Fibroblast of skin of left biceps (primary cell): ENCODE measurements at regions not wholly inside any gene's neighbourhood (a gene's known extent, or its start where the extent isn't known, plus 50 kb on each side); places are given as distances from the start of the nearest gene placed in this dataset.

Source experiments
- DNase-seq, 2 experiments: peaks; one replicate each; pipeline ENCODE4 v3.0.0-alpha.2; 2013; ENCODE audit warnings: low read depth in 2 of 2

- peak; percentile 80 to 84 for DNase-seq
Measured at GRCh38 chr3:159763602-159764489, 224.8 kb upstream of the IL12A start.

GRCh38 chr3:159764490-159765029 is 224.1 kb upstream of the IL12A start:
- no peak for DNase-seq

DNA sequence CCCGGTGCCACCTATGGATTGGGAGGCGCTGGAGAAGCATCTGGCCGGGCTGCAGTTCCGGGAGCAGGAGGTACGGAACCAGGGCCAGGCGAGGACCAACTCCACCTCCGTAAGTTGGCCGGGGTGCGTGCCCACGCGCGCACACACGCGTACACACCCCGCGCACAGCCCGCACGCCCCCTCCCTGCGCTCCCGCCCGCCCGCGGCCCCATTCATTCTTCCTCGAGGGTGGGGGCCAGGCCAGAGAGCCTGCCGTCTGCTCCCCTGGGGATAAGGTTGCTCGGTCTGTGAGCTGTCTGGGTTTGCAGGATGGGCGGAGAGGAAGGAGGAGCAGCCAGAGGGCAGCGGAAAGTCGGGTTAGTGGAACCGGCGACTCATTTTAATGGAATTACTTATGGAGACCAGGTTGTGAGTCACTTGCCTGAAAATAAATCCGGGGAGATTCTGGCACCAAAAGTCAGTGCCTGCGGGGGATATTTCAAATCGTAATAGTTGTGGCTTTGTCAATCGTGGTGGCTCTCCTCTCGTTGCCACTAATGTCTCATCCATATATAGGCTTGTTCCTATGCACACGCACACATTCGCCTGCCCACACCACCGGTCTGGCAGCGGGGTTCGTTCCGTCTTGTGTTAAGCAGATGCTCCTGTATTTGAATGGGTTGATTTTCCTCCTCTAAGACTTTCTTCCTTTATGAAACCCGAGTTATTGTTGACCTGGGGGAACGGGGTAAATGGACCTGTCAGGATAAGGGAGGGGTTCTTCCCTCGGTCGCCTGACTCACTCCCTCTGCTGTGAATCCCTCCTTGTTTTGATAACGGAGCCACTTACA is 223.4 kb upstream of the IL12A start:
- peak; percentile 96 for DNase-seq

- DNase-seq = no peak
Measured at GRCh38 chr3:159765860-159766294, 222.8 kb upstream of the IL12A start.

GRCh38 chr3:159766563-159767185 is 222.0 kb upstream of the IL12A start:
- no peak for DNase-seq

- no peak for DNase-seq
Measured at GRCh38 chr3:159770998-159771397, 217.6 kb upstream of the IL12A start.

- no peak for DNase-seq
Measured at GRCh38 chr3:159771865-159772611, 216.6 kb upstream of the IL12A start.

DNA sequence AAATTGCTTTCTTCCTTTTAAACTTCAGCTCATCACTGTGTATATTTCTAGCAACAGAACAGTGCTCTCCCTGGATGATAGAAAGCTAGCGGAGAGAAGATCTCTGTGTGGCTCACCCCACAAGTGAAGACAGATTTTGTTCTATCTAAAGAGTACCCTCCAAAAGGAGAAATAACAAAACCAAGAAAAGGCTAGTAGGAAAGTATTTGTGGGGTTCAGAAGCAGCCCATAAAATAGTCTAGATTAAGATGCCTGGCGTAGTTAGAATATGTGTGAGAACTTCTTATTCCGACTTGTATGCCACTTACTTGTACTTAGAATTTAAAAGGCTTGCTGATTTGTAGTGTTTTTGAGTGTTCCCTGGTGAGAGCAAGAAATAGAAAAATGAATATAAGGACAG is 214.9 kb upstream of the IL12A start:
- DNase-seq = no peak

DNA sequence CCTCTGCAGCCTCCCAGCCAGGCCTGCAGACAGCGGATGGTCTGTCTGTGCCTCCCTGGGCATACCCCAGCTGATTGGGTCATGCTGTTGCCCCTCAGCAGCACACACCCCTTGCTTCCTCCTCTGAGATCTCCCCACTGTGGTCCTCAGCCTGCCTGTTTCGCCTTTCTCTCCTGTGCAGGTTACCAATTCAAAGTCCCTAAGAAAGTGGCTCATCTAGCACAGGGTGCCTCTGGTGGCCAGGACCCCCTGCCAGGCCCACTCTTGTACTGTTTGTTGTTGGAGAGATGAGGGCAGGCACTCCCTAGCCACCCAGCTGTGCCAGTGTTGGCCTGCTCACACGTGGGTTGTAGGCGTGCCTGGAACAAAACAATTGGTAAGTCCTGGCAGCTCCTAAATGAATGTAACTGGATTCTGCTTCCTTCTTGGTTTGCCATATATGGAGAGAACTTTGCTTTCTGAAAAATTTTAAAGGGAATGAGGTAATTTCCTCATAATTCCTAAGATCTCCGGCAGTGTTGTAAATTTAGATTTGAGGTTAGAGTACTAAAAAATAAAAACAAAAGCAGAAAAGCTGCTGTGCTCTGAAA is 213.2 kb upstream of the IL12A start:
- peak; percentile 65 to 72 for DNase-seq

GRCh38 chr3:159776779-159777178 is 211.9 kb upstream of the IL12A start:
- no peak for DNase-seq

- DNase-seq = no peak
Measured at GRCh38 chr3:159779883-159780282, 208.8 kb upstream of the IL12A start.

- DNase-seq = no peak
Measured at GRCh38 chr3:159781867-159782266, 206.8 kb upstream of the IL12A start.

DNA sequence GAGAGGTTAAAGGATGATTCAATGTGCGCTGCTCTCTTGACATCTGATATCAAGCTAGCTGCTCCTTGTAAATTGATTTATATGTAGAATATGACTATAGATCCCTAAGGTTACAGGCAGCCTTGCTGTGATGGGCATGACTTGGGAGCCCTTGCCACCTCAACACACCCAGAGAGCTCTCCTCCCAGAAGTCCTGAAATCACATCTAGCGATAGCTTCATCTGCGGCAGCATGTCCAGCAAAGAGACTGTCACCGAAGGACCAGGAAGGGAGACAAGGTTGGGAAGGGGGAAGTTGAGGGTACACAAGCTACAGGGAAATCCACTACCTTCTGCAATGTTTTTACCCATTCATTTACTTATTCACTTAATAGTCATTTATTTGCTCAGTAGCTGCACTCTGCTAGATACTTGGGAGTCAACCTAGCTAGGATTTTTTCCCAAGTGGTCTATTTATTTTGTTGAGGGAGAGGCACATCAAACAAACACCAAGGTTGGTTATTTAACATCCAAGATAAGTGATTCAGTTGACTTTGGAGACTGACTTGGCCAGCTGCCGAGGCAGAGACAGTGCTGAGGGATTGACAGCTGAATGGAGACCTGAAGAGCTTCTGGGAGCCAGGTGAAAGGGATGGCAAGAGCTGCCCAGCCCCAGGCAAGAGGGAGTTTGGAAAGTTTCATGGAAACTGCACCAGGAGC is 205.8 kb upstream of the IL12A start:
- DNase-seq = no peak

GRCh38 chr3:159783780-159784742 is 204.6 kb upstream of the IL12A start:
- DNase-seq = no peak

DNA sequence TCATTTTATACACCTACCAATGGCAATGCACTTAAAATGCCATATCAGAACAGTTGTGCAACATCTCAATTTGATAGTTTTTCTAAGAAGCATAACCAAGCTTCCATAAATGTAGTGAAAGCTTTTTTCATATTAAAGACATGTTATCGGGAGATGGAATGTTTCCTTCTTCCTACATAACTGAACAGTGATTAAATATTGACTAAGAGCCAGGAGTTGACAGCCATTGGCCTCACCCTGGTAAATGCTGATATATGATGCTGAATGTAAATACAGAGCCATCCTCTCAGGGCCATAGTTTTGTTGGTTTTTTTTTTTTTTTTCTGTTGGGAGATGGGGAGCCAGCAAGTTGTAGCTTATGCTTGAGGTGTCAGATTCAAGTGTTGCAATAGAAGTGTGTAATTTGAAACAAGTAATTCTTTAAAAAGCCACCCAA is 203.3 kb upstream of the IL12A start:
- peak; percentile 65 to 76 for DNase-seq

DNA sequence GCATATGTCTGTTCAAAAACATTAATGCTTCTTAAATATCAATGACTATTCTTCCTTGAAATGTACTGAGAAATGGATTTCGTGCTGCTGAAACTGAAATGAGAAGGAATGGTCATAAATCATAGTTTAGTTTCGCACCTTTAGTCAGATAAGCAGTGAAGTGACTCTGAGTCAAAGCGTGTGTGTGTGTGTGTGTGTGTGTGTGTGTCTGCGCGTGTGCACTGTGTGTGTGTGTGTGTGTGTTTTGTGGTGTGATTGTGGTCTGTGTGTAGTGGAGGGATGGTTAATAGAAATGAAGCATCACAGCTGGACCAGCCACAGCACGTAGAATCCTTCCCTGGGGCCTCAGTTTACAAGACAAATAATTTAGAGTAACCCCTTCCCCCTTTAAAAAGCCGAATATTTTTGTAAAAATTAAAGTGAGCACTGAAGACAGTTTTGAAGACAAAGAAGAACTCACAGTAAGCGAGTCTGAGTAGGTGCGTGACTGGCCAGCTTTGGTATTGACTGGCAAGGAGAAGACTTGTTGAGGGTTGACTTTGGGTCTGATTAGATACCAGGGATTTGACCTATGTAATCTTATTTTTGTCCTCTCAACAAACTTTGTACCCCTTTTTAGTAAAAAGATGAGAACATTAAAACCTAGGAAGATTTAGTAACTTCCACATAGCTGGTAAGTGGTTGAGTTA is 202.0 kb upstream of the IL12A start:
- no peak for DNase-seq

- no peak for DNase-seq
Measured at GRCh38 chr3:159787178-159787574, 201.5 kb upstream of the IL12A start.

- DNase-seq = peak; percentile 58 to 67
Measured at GRCh38 chr3:159787794-159788205, 200.8 kb upstream of the IL12A start.
